ENCODE measurements at regions not wholly inside any gene's neighbourhood (a gene's known extent, or its start where the extent isn't known, plus 50 kb on each side); places are given as distances from the start of the nearest gene placed in this dataset.

DNA sequence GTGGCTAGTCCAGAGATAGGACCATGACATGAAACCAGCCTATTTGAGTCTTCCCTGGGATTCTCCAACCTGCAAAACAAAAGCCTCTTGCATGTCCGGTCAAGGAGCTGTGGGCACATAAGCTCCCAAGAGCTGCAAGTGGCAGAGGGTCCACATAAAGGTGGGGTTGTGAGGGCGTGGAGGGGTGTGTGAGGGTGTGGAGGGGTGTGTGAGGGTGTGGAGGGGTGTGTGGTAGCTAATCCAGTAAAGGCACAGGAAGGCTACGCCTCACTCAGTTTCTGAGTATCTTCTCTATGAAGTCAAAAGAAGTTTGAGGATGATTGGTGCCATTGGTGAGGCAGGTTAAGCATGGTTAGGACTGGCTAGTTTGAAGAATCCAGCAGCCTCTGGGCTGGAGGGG, 259.4 kb upstream of the NSMCE3 start:
- H3K36me3 ChIP-seq = no peaks in the 10 kb centered on the region
- TF ChIP-seq POLR2A (IDR thresholded peaks at IDR 0.05) = no peak
- TF ChIP-seq, protein P1, sequence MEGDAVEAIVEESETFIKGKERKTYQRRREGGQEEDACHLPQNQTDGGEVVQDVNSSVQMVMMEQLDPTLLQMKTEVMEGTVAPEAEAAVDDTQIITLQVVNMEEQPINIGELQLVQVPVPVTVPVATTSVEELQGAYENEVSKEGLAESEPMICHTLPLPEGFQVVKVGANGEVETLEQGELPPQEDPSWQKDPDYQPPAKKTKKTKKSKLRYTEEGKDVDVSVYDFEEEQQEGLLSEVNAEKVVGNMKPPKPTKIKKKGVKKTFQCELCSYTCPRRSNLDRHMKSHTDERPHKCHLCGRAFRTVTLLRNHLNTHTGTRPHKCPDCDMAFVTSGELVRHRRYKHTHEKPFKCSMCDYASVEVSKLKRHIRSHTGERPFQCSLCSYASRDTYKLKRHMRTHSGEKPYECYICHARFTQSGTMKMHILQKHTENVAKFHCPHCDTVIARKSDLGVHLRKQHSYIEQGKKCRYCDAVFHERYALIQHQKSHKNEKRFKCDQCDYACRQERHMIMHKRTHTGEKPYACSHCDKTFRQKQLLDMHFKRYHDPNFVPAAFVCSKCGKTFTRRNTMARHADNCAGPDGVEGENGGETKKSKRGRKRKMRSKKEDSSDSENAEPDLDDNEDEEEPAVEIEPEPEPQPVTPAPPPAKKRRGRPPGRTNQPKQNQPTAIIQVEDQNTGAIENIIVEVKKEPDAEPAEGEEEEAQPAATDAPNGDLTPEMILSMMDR (IDR thresholded peaks at IDR 0.05) = no peak
- DNase-seq = no peak
- H3K9me3 ChIP-seq = no peaks in the 10 kb centered on the region
- H3K27me3 ChIP-seq = no peaks in the 10 kb centered on the region
- H3K4me3 ChIP-seq = no peak overlapping the region
- H3K27ac ChIP-seq = no peak overlapping the region
- intact Hi-C loops (cut with DNase I; ENCODE audit: low total_unique reads) = no loop called here
- no peaks in the 10 kb centered on the region for H3K4me1 ChIP-seq

DNA sequence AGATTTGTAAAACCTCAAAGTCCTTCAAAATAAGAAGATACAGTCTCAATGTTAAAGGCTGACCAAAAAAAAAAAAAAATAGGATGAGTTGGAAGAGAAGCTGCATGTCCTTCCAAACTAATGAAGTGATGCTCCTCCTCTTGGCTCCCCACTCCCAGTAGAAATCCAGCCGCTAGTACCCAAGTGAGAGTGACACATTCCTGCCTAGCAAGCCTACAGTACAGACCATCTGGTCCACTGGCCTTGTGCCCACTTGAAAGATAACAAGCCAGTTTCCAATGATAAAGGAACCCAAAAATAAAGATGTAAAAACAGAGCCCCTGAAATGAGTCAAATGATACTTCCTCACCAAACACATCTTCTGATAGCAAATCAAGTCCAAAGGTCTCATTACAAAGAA, 258.7 kb upstream of the NSMCE3 start:
- TF ChIP-seq, protein P1 (IDR thresholded peaks at IDR 0.05) = no peak
- no peak for TF ChIP-seq POLR2A (IDR thresholded peaks at IDR 0.05)
- H3K9me3 ChIP-seq = no peaks in the 10 kb centered on the region
- no peak overlapping the region for H3K27ac ChIP-seq
- H3K27me3 ChIP-seq = no peaks in the 10 kb centered on the region
- no peaks in the 10 kb centered on the region for H3K4me1 ChIP-seq
- no peak overlapping the region for H3K4me3 ChIP-seq
- no peaks in the 10 kb centered on the region for H3K36me3 ChIP-seq
- intact Hi-C loops (cut with DNase I; ENCODE audit: low total_unique reads) = no loop called here
- DNase-seq = no peak

DNA sequence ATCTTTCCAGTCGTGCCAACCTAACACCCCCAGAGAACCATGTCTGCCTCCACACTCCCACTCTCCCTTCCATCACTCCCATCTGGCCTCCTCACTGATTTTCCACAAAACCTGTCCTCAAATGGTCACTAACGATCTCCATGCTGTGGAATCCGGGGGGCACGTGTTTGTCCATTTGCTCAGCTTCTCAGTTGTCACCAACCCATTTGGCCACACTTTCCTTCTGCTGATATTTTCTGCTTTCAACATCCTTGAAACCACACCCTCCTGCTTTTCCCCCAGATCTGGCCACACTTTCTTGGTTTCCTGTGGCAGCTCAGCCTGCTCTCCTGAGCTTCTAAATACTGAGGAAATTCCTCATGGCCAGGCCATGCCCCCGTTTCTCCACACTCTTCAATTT, 257.2 kb upstream of the NSMCE3 start:
- Histone ChIP-seq H3K9me3 (no peaks in the 10 kb centered on the region), H3K36me3 (no peaks in the 10 kb centered on the region), H3K4me1 (no peaks in the 10 kb centered on the region), H3K27me3 (no peaks in the 10 kb centered on the region), H3K4me3 (no peak overlapping the region), H3K27ac (no peak overlapping the region)
- TF ChIP-seq, protein P1 (IDR thresholded peaks at IDR 0.05) = no peak
- no peak for TF ChIP-seq POLR2A (IDR thresholded peaks at IDR 0.05)
- intact Hi-C loops (cut with DNase I; ENCODE audit: low total_unique reads) = no loop called here
- DNase-seq = no peak

DNA sequence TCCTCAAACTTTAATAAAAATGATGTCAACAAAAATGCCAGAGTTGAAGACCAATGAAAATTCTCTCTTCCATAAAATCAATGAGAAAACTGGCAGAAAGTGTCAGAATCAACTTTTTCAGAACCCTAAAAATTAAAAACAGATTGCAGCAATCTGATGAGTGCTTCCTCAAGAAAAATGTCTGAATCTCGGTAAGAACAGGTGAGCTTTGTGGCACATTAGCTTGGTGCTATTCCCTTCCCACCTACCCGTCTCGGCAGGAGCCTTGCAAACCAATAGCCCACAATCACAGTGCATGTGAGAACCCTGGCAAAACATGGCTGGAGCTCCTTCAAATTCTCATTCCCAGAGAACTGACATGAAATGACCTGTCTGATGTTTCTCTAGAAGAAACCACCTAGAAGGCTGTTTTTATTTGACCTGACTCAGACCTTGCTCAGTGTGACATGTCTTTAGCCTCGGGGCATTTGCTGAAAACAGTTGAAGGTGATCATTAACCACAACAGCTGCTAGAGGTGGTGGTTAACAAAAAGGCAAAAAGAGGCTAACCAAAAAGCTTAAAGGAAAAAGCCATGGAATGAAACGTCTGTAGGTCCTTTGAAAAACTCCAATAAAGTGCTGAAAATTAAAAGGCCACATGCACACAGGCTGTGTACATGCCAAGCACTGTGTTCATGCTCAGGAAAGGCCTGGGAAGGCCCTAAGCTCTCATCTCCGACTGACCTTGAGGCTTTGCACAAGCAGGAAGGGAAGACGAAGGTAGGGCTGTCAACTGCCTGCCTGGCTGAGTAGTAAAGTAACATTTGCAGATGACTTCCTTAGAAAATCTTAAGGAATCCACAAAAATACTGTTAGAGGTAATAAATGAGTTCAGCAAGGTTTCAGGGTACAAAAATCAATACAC, 253.0 kb upstream of the NSMCE3 start:
- H3K4me1 ChIP-seq = no peaks in the 10 kb centered on the region
- no peak overlapping the region for H3K27ac ChIP-seq
- H3K27me3 ChIP-seq = no peaks in the 10 kb centered on the region
- no peaks in the 10 kb centered on the region for H3K9me3 ChIP-seq
- no peak for DNase-seq
- no peak overlapping the region for H3K4me3 ChIP-seq
- intact Hi-C loops (cut with DNase I; ENCODE audit: low total_unique reads) = no loop called here
- no peaks in the 10 kb centered on the region for H3K36me3 ChIP-seq
- TF ChIP-seq, protein P1 (IDR thresholded peaks at IDR 0.05) = no peak
- no peak for TF ChIP-seq POLR2A (IDR thresholded peaks at IDR 0.05)

DNA sequence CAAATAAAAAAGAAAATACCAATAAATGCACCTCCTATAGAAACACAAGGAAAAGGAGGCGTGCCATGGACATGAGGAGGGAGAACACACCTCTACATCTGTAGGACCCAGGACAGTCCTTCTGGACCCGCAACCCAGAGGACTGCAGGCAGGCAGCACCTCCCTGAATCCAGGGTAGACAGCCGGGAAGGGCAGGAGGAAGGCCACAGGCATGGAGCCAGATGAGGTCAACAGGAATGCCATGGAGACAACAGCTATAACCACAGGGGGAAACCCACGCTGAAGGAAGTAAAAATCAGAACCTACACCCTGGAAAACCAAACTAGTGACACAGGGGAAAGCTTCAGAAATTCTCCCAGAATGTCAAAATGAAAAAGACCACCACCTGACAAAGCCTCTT, 248.8 kb upstream of the NSMCE3 start:
- Histone ChIP-seq H3K27me3 (no peaks in the 10 kb centered on the region), H3K36me3 (no peaks in the 10 kb centered on the region), H3K4me1 (no peaks in the 10 kb centered on the region), H3K27ac (no peak overlapping the region), H3K4me3 (no peak overlapping the region), H3K9me3 (no peaks in the 10 kb centered on the region)
- DNase-seq = no peak
- intact Hi-C loops (cut with DNase I; ENCODE audit: low total_unique reads) = no loop called here
- TF ChIP-seq, protein P1 (IDR thresholded peaks at IDR 0.05) = no peak
- no peak for TF ChIP-seq POLR2A (IDR thresholded peaks at IDR 0.05)
